ENCODE measurements at regions not wholly inside any gene's neighbourhood (a gene's known extent, or its start where the extent isn't known, plus 50 kb on each side); places are given as distances from the start of the nearest gene placed in this dataset.

DNA sequence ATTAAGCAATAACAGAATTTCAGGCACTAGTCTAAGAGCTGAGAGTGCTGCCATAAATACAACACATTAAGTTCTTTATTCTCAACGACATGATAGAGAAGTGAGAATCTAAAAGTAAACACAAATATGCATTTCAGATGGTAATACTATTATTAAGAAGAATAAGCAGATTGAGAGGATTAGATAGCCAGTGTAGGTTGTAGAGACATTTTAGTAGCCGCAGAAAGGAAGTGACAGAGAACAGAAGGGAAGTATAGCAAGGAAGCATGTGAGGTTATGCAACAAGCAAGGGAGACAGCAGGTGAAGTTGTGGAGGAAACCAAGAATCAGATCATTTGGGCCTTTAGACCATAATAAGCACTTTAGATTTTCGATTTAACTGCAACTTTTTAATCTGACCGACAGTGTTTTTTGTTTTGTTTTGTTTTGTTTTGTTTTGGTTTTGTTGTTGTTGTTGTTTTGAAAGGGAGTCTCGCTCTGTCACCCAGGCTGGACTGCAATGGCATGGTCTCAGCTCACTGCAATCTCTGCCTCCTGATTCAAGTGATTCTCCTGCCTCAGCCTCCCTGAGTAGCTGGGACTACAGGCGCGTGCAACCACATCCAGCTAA lies 737.0 kb upstream of the ADGRB3 start:
- H3K4me1 Mint-ChIP-seq (ENCODE audit: unreplicated experiment) = no peaks in the 10 kb centered on the region
- no peaks in the 10 kb centered on the region for H3K9me3 Mint-ChIP-seq
- H3K4me3 Mint-ChIP-seq = no peak overlapping the region
- no peaks in the 10 kb centered on the region for H3K36me3 Mint-ChIP-seq
- H3K27ac Mint-ChIP-seq = no peak overlapping the region
- TF ChIP-seq, protein P1, sequence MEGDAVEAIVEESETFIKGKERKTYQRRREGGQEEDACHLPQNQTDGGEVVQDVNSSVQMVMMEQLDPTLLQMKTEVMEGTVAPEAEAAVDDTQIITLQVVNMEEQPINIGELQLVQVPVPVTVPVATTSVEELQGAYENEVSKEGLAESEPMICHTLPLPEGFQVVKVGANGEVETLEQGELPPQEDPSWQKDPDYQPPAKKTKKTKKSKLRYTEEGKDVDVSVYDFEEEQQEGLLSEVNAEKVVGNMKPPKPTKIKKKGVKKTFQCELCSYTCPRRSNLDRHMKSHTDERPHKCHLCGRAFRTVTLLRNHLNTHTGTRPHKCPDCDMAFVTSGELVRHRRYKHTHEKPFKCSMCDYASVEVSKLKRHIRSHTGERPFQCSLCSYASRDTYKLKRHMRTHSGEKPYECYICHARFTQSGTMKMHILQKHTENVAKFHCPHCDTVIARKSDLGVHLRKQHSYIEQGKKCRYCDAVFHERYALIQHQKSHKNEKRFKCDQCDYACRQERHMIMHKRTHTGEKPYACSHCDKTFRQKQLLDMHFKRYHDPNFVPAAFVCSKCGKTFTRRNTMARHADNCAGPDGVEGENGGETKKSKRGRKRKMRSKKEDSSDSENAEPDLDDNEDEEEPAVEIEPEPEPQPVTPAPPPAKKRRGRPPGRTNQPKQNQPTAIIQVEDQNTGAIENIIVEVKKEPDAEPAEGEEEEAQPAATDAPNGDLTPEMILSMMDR (conservative IDR thresholded peaks at IDR 0.05) = no peak
- DNase-seq (ENCODE audit: extremely low spot score, unreplicated experiment) = no peak
- no peaks in the 10 kb centered on the region for H3K27me3 Mint-ChIP-seq

DNA sequence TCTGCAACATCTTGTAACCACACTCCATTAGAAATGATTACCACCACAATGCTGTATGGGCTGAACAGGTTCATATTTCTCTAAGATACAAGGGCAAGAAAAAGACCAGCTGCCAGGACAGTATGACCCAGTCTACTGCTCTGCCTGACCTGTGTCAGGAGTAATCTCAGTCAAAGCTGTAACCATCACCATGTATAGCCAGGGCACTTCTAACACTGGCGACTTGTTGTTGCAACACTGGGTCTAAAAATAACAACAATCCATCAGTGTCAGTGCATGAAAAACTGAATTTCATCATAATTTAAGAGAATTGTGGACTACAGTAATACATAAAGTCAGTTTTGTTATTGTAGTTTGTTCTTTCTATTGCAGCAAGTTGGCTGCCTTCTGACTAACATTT lies 738.6 kb upstream of the ADGRB3 start:
- Mint-ChIP-seq H3K4me3 (no peak overlapping the region), H3K27me3 (no peaks in the 10 kb centered on the region), H3K27ac (no peak overlapping the region), H3K9me3 (no peaks in the 10 kb centered on the region), H3K4me1 (ENCODE audit: unreplicated experiment) (no peaks in the 10 kb centered on the region), H3K36me3 (no peaks in the 10 kb centered on the region)
- TF ChIP-seq, protein P1 (conservative IDR thresholded peaks at IDR 0.05) = no peak
- DNase-seq (ENCODE audit: extremely low spot score, unreplicated experiment) = no peak

DNA sequence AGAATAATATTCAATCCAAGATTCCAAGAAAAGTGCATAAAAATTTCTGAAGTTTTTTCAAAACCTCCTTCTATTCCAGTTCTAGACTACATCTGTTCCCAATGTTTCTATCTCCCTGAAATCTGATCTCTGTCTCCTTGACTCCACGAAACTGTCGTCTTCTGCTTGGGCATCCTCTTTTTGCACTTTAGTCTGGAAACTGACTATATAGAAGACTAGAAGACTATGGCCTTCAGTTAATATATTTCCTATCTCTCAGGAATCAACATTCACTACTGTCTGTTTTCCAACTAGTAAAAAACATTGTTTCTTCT lies 745.4 kb upstream of the ADGRB3 start:
- Mint-ChIP-seq H3K9me3 (peaks cover 7% of the 10 kb centered on the region), H3K36me3 (no peaks in the 10 kb centered on the region), H3K27me3 (no peaks in the 10 kb centered on the region), H3K27ac (no peak overlapping the region), H3K4me1 (ENCODE audit: unreplicated experiment) (peaks cover 4% of the 10 kb centered on the region), H3K4me3 (no peak overlapping the region)
- TF ChIP-seq, protein P1 (conservative IDR thresholded peaks at IDR 0.05) = no peak
- no peak for DNase-seq (ENCODE audit: extremely low spot score, unreplicated experiment)

DNA sequence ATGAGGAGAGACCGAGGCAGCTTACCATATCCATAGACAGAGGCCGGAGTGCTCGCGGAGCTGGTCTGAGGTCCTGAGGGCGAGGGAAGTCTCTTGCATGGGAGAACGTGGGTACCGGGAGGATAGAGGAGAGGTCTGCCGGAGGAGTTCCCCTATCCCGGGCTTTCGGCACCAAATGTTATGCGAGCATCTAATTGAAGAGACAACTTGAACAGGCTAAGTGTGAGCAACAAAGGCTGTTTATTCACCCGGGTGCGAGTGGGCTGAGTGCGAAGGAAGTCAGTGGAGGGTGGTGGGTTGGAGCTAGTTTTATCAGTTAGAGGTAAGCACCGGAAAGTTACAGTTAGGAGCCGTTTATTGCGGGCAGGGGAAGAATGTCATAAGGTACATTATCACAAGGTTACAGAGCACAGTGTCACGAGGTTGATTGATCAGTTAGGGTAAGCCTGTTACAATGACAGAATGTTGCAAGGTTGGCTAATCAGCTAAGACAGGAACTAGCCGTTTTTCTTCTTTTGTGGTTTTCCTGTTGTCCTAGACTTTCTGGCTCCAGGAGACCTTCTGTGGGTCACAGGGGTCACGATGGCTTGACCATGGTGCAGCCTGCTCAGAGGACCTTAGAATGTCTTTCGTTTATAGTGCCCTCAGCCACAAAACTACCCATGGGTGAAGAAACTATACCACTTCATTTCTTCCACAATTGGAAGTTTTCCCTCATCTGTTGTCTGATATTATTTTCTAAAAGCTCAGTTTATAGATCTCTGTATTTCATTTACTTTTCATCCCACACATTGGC lies 746.0 kb upstream of the ADGRB3 start:
- Mint-ChIP-seq H3K4me1 (ENCODE audit: unreplicated experiment) (peaks cover 4% of the 10 kb centered on the region), H3K9me3 (peaks cover 7% of the 10 kb centered on the region), H3K36me3 (no peaks in the 10 kb centered on the region), H3K27me3 (no peaks in the 10 kb centered on the region), H3K4me3 (no peak overlapping the region), H3K27ac (no peak overlapping the region)
- TF ChIP-seq, protein P1 (conservative IDR thresholded peaks at IDR 0.05) = no peak
- DNase-seq (ENCODE audit: extremely low spot score, unreplicated experiment) = no peak

DNA sequence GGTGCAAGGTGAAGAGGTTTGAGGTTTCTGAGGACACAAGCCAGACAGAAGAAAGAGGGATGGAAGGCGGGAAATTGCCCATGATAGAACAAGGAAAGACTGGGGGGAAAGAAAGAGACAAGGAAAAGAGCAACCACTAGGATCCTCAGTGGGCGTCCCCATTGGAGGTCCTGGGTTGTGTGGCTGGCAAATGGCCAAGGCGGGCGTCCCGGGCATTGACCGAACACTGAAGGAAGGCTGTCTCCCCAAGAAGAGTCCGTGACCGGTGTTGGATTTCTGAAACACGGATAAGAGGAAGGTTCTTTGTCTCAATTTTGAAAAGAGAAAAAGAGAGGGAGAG lies 746.6 kb upstream of the ADGRB3 start:
- peaks cover 4% of the 10 kb centered on the region for H3K4me1 Mint-ChIP-seq (ENCODE audit: unreplicated experiment)
- DNase-seq (ENCODE audit: extremely low spot score, unreplicated experiment) = no peak
- no peaks in the 10 kb centered on the region for H3K27me3 Mint-ChIP-seq
- H3K9me3 Mint-ChIP-seq = peaks cover 7% of the 10 kb centered on the region
- H3K27ac Mint-ChIP-seq = no peak overlapping the region
- no peaks in the 10 kb centered on the region for H3K36me3 Mint-ChIP-seq
- TF ChIP-seq, protein P1 (conservative IDR thresholded peaks at IDR 0.05) = no peak
- no peak overlapping the region for H3K4me3 Mint-ChIP-seq
